RCC 7860 (cell line): ENCODE measurements at regions not wholly inside any gene's neighbourhood (a gene's known extent, or its start where the extent isn't known, plus 50 kb on each side); places are given as distances from the start of the nearest gene placed in this dataset.

ENCODE experiments used
- DNase-seq: peaks from one replicate; pipeline ENCODE4 v3.0.0-alpha.2; 2015; ENCODE audit warnings: low spot score
- FAIRE-seq: peaks from 2 replicates; lab custom pipeline; 2012; peaks lifted over from hg19 to GRCh38; lab: Jason Lieb, UNC

- FAIRE-seq (no peak), DNase-seq (no peak)
Observed at GRCh38 chr18:73746101-73746500, 401.5 kb downstream of the FBXO15 start.

GRCh38 chr18:73742957-73743356 lies 404.7 kb downstream of the FBXO15 start:
- no peak for FAIRE-seq
- no peak for DNase-seq

- DNase-seq (no peak), FAIRE-seq (no peak)
Observed at GRCh38 chr18:73741946-73742345, 405.7 kb downstream of the FBXO15 start.

- peak; percentile 27 for DNase-seq
- no peak for FAIRE-seq
Observed at GRCh38 chr18:73739098-73739497, 408.5 kb downstream of the FBXO15 start.

GRCh38 chr18:73737990-73738389 lies 409.6 kb downstream of the FBXO15 start:
- no peak for DNase-seq
- no peak for FAIRE-seq

GRCh38 chr18:73735836-73736235 lies 411.8 kb downstream of the FBXO15 start:
- FAIRE-seq = no peak

GRCh38 chr18:73733806-73734314 lies 413.8 kb downstream of the FBXO15 start:
- DNase-seq (no peak), FAIRE-seq (no peak)

More at GRCh38 chr18:73735836-73736235, 411.8 kb downstream of the FBXO15 start:
- DNase-seq = no peak

GRCh38 chr18:73733376-73733775 lies 414.3 kb downstream of the FBXO15 start:
- DNase-seq (no peak), FAIRE-seq (no peak)

GRCh38 chr18:73728657-73729056 lies 419.0 kb downstream of the FBXO15 start:
- FAIRE-seq (no peak), DNase-seq (no peak)

- no peak for DNase-seq
Observed at GRCh38 chr18:73724958-73725357, 422.7 kb downstream of the FBXO15 start.

GRCh38 chr18:73719611-73720010 lies 428.0 kb downstream of the FBXO15 start:
- no peak for FAIRE-seq
- no peak for DNase-seq

More at GRCh38 chr18:73724958-73725357, 422.7 kb downstream of the FBXO15 start:
- FAIRE-seq = no peak

GRCh38 chr18:73717570-73717969 lies 430.1 kb downstream of the FBXO15 start:
- FAIRE-seq (peak; percentile 25), DNase-seq (peak; percentile 46)

- FAIRE-seq (no peak), DNase-seq (no peak)
Observed at GRCh38 chr18:73715210-73715670, 432.4 kb downstream of the FBXO15 start.

- no peak for FAIRE-seq
- DNase-seq = no peak
Observed at GRCh38 chr18:73714466-73714865, 433.2 kb downstream of the FBXO15 start.

- FAIRE-seq = no peak
- no peak for DNase-seq
Observed at GRCh38 chr18:73711256-73711655, 436.4 kb downstream of the FBXO15 start.

GRCh38 chr18:73708591-73708990 lies 439.0 kb downstream of the FBXO15 start:
- FAIRE-seq = no peak
- DNase-seq = no peak

GRCh38 chr18:73707035-73707434 lies 440.6 kb downstream of the FBXO15 start:
- DNase-seq (no peak), FAIRE-seq (no peak)

GRCh38 chr18:73697353-73697752 lies 450.3 kb downstream of the FBXO15 start:
- no peak for DNase-seq
- FAIRE-seq = no peak

GRCh38 chr18:73696698-73697097 lies 450.9 kb downstream of the FBXO15 start:
- no peak for DNase-seq

GRCh38 chr18:73696171-73696570 lies 451.5 kb downstream of the FBXO15 start:
- FAIRE-seq (no peak), DNase-seq (no peak)

More at GRCh38 chr18:73696698-73697097, 450.9 kb downstream of the FBXO15 start:
- FAIRE-seq = no peak

GRCh38 chr18:73693091-73693490 lies 454.5 kb downstream of the FBXO15 start:
- DNase-seq = no peak
- no peak for FAIRE-seq

GRCh38 chr18:73691624-73692023 lies 456.0 kb downstream of the FBXO15 start:
- DNase-seq (no peak), FAIRE-seq (no peak)

- DNase-seq (no peak), FAIRE-seq (no peak)
Observed at GRCh38 chr18:73691118-73691517, 456.5 kb downstream of the FBXO15 start.
